ENCODE measurements at regions not wholly inside any gene's neighbourhood (a gene's known extent, or its start where the extent isn't known, plus 50 kb on each side); places are given as distances from the start of the nearest gene placed in this dataset.

GRCh38 chr6:115690854-115691253 lies 369.8 kb downstream of the FRK start:
- TF ChIP-seq MAX (IDR thresholded peaks at IDR 0.05; ENCODE audit: low read depth, low read length) (no peak), CTCF (IDR thresholded peaks at IDR 0.05; ENCODE audit: low read depth, low read length) (no peak), POLR2A (IDR thresholded peaks at IDR 0.05; ENCODE audit: extremely low read depth, insufficient read length) (no peak)

Data from NB4 (cell line).